ENCODE measurements at regions not wholly inside any gene's neighbourhood (a gene's known extent, or its start where the extent isn't known, plus 50 kb on each side); places are given as distances from the start of the nearest gene placed in this dataset.

GRCh38 chr6:14375930-14376329 is 258.4 kb downstream of the CD83 start:
- no peaks in the 10 kb centered on the region for H3K79me2 ChIP-seq (ENCODE audit: insufficient read depth, low read depth, low read length)
- no TSS peak for BruUV-seq (replicated peaks)
- no peaks in the 10 kb centered on the region; the same call in 1 of the 2 replicates for H3K9me3 ChIP-seq (ENCODE audit: low read length)
- DNase-seq (ENCODE audit: low spot score): no peak
- no peak for TF ChIP-seq CTCF (conservative IDR thresholded peaks at IDR 0.05; ENCODE audit: low read length)
- TF ChIP-seq EZH2phosphoT487 (IDR thresholded peaks at IDR 0.05; ENCODE audit: borderline replicate concordance, low read depth, low read length): no peak
- H2AFZ ChIP-seq (ENCODE audit: low read length): no peak overlapping the region
- H3K4me3 ChIP-seq (ENCODE audit: low read depth, low read length, poor library complexity, severe bottlenecking): no peak overlapping the region
- H3K4me1 ChIP-seq (ENCODE audit: insufficient read depth, low read length, poor library complexity, severe bottlenecking): peaks cover 21% of the 10 kb centered on the region
- ChIA-PET POLR2A (no interaction called here), CTCF (ENCODE audit: unreplicated experiment) (no interaction called here)
- no peaks in the 10 kb centered on the region for H3K9me2 ChIP-seq (ENCODE audit: insufficient read depth, low read length)
- H3K36me3 ChIP-seq (ENCODE audit: insufficient read depth, low read length): no peaks in the 10 kb centered on the region
- H4K20me1 ChIP-seq (ENCODE audit: insufficient read depth, low read length): no peaks in the 10 kb centered on the region
- no peak overlapping the region for H3K4me2 ChIP-seq (ENCODE audit: low read length)
- H3K27ac ChIP-seq (ENCODE audit: low read depth, low read length, poor library complexity, severe bottlenecking): no peak overlapping the region
- intact Hi-C loops (cut with micrococcal nuclease; ENCODE audit: unreplicated experiment): no loop called here

- no peak for TF ChIP-seq EZH2phosphoT487 (IDR thresholded peaks at IDR 0.05; ENCODE audit: borderline replicate concordance, low read depth, low read length)
- TF ChIP-seq CTCF (conservative IDR thresholded peaks at IDR 0.05; ENCODE audit: low read length): no peak
- BruUV-seq (replicated peaks): no TSS peak
- intact Hi-C loops (cut with micrococcal nuclease; ENCODE audit: unreplicated experiment): no loop called here
Measured at GRCh38 chr6:14379568-14379967, 262.0 kb downstream of the CD83 start.

GRCh38 chr6:14380086-14380820 is 262.7 kb downstream of the CD83 start:
- no peak for DNase-seq (ENCODE audit: low spot score)
- no peak overlapping the region for H3K4me3 ChIP-seq (ENCODE audit: low read depth, low read length, poor library complexity, severe bottlenecking)
- no peak overlapping the region for H3K4me2 ChIP-seq (ENCODE audit: low read length)
- no peak overlapping the region for H3K27ac ChIP-seq (ENCODE audit: low read depth, low read length, poor library complexity, severe bottlenecking)
- no peaks in the 10 kb centered on the region for H4K20me1 ChIP-seq (ENCODE audit: insufficient read depth, low read length)
- H3K36me3 ChIP-seq (ENCODE audit: insufficient read depth, low read length): no peaks in the 10 kb centered on the region
- TF ChIP-seq EZH2phosphoT487 (IDR thresholded peaks at IDR 0.05; ENCODE audit: borderline replicate concordance, low read depth, low read length): no peak
- TF ChIP-seq CTCF (conservative IDR thresholded peaks at IDR 0.05; ENCODE audit: low read length): no peak
- ChIA-PET POLR2A (interaction anchor here (0.6 to 1.4 kb wide), 2 partner anchors 82 to 152 kb away, joined by 3 to 4 read pairs; no protein-coding TSS in a partner anchor), CTCF (ENCODE audit: unreplicated experiment) (no interaction called here)
- no TSS peak for BruUV-seq (replicated peaks)
- H3K9me3 ChIP-seq (ENCODE audit: low read length): no peaks in the 10 kb centered on the region; the same call in 1 of the 2 replicates
- intact Hi-C loops (cut with micrococcal nuclease; ENCODE audit: unreplicated experiment): loop anchor here (5.0 kb wide), 1 partner anchor 168 kb away; no protein-coding TSS in a partner anchor
- H3K4me1 ChIP-seq (ENCODE audit: insufficient read depth, low read length, poor library complexity, severe bottlenecking): peaks cover 49% of the 10 kb centered on the region
- no peaks in the 10 kb centered on the region for H3K79me2 ChIP-seq (ENCODE audit: insufficient read depth, low read depth, low read length)
- no peak overlapping the region; the same call in 1 of the 2 replicates for H2AFZ ChIP-seq (ENCODE audit: low read length)
- H3K9me2 ChIP-seq (ENCODE audit: insufficient read depth, low read length): no peaks in the 10 kb centered on the region

More at GRCh38 chr6:14379568-14379967, 262.0 kb downstream of the CD83 start:
- Histone ChIP-seq H4K20me1 (ENCODE audit: insufficient read depth, low read length) (no peaks in the 10 kb centered on the region), H3K9me3 (ENCODE audit: low read length) (no peaks in the 10 kb centered on the region; the same call in 1 of the 2 replicates), H3K9me2 (ENCODE audit: insufficient read depth, low read length) (no peaks in the 10 kb centered on the region), H3K4me1 (ENCODE audit: insufficient read depth, low read length, poor library complexity, severe bottlenecking) (peaks cover 49% of the 10 kb centered on the region), H3K4me2 (ENCODE audit: low read length) (no peak overlapping the region), H2AFZ (ENCODE audit: low read length) (no peak overlapping the region; the same call in 1 of the 2 replicates), H3K4me3 (ENCODE audit: low read depth, low read length, poor library complexity, severe bottlenecking) (no peak overlapping the region), H3K36me3 (ENCODE audit: insufficient read depth, low read length) (no peaks in the 10 kb centered on the region), H3K27ac (ENCODE audit: low read depth, low read length, poor library complexity, severe bottlenecking) (no peak overlapping the region), H3K79me2 (ENCODE audit: insufficient read depth, low read depth, low read length) (no peaks in the 10 kb centered on the region)
- POLR2A ChIA-PET: no interaction called here
- CTCF ChIA-PET (ENCODE audit: unreplicated experiment): no interaction called here
- DNase-seq (ENCODE audit: low spot score): no peak
